Coronary artery (tissue), 2 donors: ENCODE measurements at regions not wholly inside any gene's neighbourhood (a gene's known extent, or its start where the extent isn't known, plus 50 kb on each side); places are given as distances from the start of the nearest gene placed in this dataset.

Experiments
- DNase-seq: peaks from one replicate; pipeline ENCODE4 v3.0.0-alpha.2; 2017; ENCODE audit warnings: low spot score
- H3K27ac ChIP-seq, 2 donors: fragments of 200-600 bp; sonication (generic); one replicate each; pipeline ENCODE4 v1.5.1; 2016 to 2019
- H3K4me3 ChIP-seq: fragments of 200-600 bp; sonication (generic); 2 replicates; pipeline ENCODE4 v1.5.1; 2016; ENCODE audit warnings: mild to moderate bottlenecking, moderate library complexity
- CTCF ChIP-seq: fragments of 200-600 bp; sonication (generic); IDR thresholded peaks from one replicate; pipeline ENCODE4 v1.5.1; 2019; ENCODE audit warnings: antibody characterized with exemption

- TF ChIP-seq CTCF = no peak
- Histone ChIP-seq H3K4me3 (no peak overlapping the region), H3K27ac (no peak overlapping the region)
- DNase-seq = no peak
Measured at GRCh38 chr3:178260887-178261565, 275.2 kb upstream of the KCNMB2 start.

- no peak for TF ChIP-seq CTCF
Measured at GRCh38 chr3:178263236-178263916, 272.9 kb upstream of the KCNMB2 start.

GRCh38 chr3:178267158-178267844 lies 268.9 kb upstream of the KCNMB2 start:
- TF ChIP-seq CTCF = no peak
- no peak overlapping the region for H3K27ac ChIP-seq
- H3K4me3 ChIP-seq = no peak overlapping the region
- no peak for DNase-seq

More at GRCh38 chr3:178263236-178263916, 272.9 kb upstream of the KCNMB2 start:
- no peak overlapping the region for H3K27ac ChIP-seq
- H3K4me3 ChIP-seq = no peak overlapping the region
- DNase-seq = no peak

GRCh38 chr3:178270838-178271237 lies 265.4 kb upstream of the KCNMB2 start:
- no peak overlapping the region for H3K4me3 ChIP-seq
- TF ChIP-seq CTCF = no peak

GRCh38 chr3:178271740-178272387 lies 264.4 kb upstream of the KCNMB2 start:
- Histone ChIP-seq H3K27ac (no peak overlapping the region), H3K4me3 (no peak overlapping the region)
- no peak for TF ChIP-seq CTCF
- DNase-seq = no peak

More at GRCh38 chr3:178270838-178271237, 265.4 kb upstream of the KCNMB2 start:
- no peak for DNase-seq
- H3K27ac ChIP-seq = no peak overlapping the region

- H3K27ac ChIP-seq = no peak overlapping the region
Measured at GRCh38 chr3:178272841-178273240, 263.4 kb upstream of the KCNMB2 start.

More at GRCh38 chr3:178272841-178273240, 263.4 kb upstream of the KCNMB2 start:
- no peak for TF ChIP-seq CTCF
- no peak for DNase-seq
- no peak overlapping the region for H3K4me3 ChIP-seq
